HG03095 (cell line): ENCODE measurements at regions not wholly inside any gene's neighbourhood (a gene's known extent, or its start where the extent isn't known, plus 50 kb on each side); places are given as distances from the start of the nearest gene placed in this dataset.

Experiments used
- ATAC-seq: cut with Tn5 transposase; IDR thresholded peaks from one replicate; pipeline ENCODE4 v1.9.1; 2021; ENCODE audit warnings: moderate library complexity; ENCODE audit not compliant: unreplicated experiment

DNA sequence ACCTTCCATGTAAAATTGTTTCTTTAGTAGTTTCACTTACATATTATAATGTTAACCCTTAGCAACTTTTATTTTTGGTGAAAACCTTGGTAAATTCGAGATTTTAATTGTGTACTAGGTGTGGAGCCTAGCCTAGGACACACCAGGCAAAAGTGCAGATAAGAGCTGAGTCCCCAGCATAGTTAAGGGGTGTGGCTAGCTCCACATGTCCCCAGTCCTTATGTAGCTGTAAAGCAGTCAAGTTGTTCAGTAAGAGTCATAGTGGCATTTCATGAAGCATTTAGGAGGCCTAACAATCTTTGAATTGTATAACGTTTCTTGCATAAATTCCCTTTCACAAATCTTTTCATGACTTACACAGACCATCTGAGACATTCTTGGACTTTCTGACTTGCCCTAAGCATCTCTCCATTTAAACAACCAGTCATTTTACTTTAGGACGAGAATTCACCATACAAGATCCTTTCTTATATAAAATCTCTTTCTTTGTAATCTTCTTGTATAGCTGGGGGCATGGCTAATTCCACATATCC is 53.8 kb upstream of the INHBA start:
- ATAC-seq, result no peak

GRCh38 chr7:41755096-41755495 is 52.2 kb upstream of the INHBA start:
- no peak for ATAC-seq

DNA sequence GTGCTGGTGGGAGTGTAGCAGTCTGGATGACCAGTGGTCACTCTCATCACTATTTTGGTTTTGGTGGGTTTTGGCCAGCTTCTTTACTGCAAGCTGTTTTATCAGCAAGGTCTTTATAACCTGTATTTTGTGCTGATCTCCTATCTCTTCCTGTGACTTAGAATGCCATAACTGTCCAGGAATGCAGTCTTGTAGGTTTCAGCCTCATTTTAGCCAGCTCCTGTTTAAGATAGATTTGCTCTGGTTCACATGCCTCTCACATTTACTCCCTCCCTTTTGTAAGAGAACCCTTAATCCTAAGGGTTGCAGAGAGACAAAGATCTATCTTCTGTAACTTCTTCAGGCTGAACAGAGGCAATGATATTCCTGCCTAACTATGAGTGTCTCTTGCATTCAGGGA is 51.2 kb upstream of the INHBA start:
- ATAC-seq, result no peak
